ENCODE measurements at regions not wholly inside any gene's neighbourhood (a gene's known extent, or its start where the extent isn't known, plus 50 kb on each side); places are given as distances from the start of the nearest gene placed in this dataset.

DNA sequence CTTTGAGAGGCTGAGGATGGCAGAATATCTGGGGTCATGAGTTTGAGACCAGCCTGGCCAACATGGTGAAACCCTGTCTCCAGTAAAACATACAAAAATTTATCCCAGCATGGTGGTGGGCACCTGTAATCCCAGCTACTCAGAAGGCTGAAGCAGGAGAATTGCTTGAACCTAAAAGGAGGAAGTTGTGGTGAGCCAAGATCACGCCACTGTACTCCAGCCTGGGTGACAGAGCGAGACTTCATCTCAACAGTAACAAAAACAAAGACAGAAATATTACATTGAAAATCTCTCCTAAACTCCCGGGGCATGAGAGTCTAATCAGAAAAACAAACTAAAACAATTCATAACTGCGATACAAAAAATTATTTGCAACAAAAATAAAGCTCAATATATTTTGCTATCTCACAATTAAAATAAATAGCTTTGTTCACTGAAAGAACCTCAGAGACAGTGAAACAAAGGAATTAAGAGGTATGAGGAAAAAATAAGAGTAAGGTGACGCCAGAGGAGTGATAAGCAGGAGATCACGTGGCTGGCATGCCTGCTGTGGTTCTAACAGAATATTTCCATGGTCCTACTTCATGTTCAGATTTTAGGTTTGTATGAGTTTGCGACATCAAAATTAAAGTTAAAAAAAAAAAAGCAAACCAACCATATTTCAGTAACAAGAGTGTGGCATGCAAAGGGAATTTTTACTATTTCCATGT, 527.7 kb upstream of the POM121L12 start:
- TF ChIP-seq, protein P1, sequence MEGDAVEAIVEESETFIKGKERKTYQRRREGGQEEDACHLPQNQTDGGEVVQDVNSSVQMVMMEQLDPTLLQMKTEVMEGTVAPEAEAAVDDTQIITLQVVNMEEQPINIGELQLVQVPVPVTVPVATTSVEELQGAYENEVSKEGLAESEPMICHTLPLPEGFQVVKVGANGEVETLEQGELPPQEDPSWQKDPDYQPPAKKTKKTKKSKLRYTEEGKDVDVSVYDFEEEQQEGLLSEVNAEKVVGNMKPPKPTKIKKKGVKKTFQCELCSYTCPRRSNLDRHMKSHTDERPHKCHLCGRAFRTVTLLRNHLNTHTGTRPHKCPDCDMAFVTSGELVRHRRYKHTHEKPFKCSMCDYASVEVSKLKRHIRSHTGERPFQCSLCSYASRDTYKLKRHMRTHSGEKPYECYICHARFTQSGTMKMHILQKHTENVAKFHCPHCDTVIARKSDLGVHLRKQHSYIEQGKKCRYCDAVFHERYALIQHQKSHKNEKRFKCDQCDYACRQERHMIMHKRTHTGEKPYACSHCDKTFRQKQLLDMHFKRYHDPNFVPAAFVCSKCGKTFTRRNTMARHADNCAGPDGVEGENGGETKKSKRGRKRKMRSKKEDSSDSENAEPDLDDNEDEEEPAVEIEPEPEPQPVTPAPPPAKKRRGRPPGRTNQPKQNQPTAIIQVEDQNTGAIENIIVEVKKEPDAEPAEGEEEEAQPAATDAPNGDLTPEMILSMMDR (conservative IDR thresholded peaks at IDR 0.05; ENCODE audit: low read depth, low read length), result no peak
- TF ChIP-seq POLR2A (IDR thresholded peaks at IDR 0.05; ENCODE audit: low read depth, low read length) (no peak), RAD21 (IDR thresholded peaks at IDR 0.05; ENCODE audit: low read length) (no peak), RFX5 (IDR thresholded peaks at IDR 0.05; ENCODE audit: low read depth, low read length) (no peak), BHLHE40 (IDR thresholded peaks at IDR 0.05; ENCODE audit: low read depth, low read length) (no peak), CEBPB (IDR thresholded peaks at IDR 0.05; ENCODE audit: low read depth, low read length) (no peak), FOS (IDR thresholded peaks at IDR 0.05; ENCODE audit: low read depth, low read length) (no peak), MAFK (IDR thresholded peaks at IDR 0.05; ENCODE audit: low read depth, low read length) (no peak)
- TF ChIP-seq, protein P2, sequence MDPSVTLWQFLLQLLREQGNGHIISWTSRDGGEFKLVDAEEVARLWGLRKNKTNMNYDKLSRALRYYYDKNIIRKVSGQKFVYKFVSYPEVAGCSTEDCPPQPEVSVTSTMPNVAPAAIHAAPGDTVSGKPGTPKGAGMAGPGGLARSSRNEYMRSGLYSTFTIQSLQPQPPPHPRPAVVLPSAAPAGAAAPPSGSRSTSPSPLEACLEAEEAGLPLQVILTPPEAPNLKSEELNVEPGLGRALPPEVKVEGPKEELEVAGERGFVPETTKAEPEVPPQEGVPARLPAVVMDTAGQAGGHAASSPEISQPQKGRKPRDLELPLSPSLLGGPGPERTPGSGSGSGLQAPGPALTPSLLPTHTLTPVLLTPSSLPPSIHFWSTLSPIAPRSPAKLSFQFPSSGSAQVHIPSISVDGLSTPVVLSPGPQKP (IDR thresholded peaks at IDR 0.05; ENCODE audit: borderline replicate concordance, low read depth, low read length), result no peak
